GM04504 (cell line): ENCODE measurements at regions not wholly inside any gene's neighbourhood (a gene's known extent, or its start where the extent isn't known, plus 50 kb on each side); places are given as distances from the start of the nearest gene placed in this dataset.

Source experiments
- DNase-seq: peaks from one replicate; pipeline ENCODE4 v3.0.0-alpha.2; 2012; ENCODE audit warnings: low read depth

- DNase-seq = peak; percentile 9
Measured at GRCh38 chr4:128601991-128602695, 207.4 kb upstream of the JADE1 start.

GRCh38 chr4:128600996-128601871 lies 208.3 kb upstream of the JADE1 start:
- DNase-seq = peak; percentile 89

GRCh38 chr4:128600410-128600809 lies 209.1 kb upstream of the JADE1 start:
- no peak for DNase-seq

GRCh38 chr4:128597500-128597899 lies 212.0 kb upstream of the JADE1 start:
- DNase-seq = no peak

GRCh38 chr4:128596853-128597252 lies 212.6 kb upstream of the JADE1 start:
- DNase-seq = no peak

GRCh38 chr4:128596115-128596514 lies 213.4 kb upstream of the JADE1 start:
- DNase-seq = no peak

- no peak for DNase-seq
Measured at GRCh38 chr4:128591482-128591881, 218.0 kb upstream of the JADE1 start.

GRCh38 chr4:128590773-128591172 lies 218.7 kb upstream of the JADE1 start:
- DNase-seq = no peak

- DNase-seq = no peak
Measured at GRCh38 chr4:128590034-128590740, 219.3 kb upstream of the JADE1 start.

GRCh38 chr4:128589384-128589965 lies 220.0 kb upstream of the JADE1 start:
- no peak for DNase-seq

- no peak for DNase-seq
Measured at GRCh38 chr4:128587382-128587781, 222.1 kb upstream of the JADE1 start.

GRCh38 chr4:128583753-128584712 lies 225.5 kb upstream of the JADE1 start:
- DNase-seq = no peak

- no peak for DNase-seq
Measured at GRCh38 chr4:128582427-128582870, 227.1 kb upstream of the JADE1 start.

GRCh38 chr4:128579154-128579853 lies 230.2 kb upstream of the JADE1 start:
- no peak for DNase-seq

GRCh38 chr4:128574706-128575105 lies 234.8 kb upstream of the JADE1 start:
- DNase-seq = no peak

GRCh38 chr4:128573781-128574508 lies 235.6 kb upstream of the JADE1 start:
- DNase-seq = peak; percentile 44

- DNase-seq = no peak
Measured at GRCh38 chr4:128572778-128573241, 236.7 kb upstream of the JADE1 start.

GRCh38 chr4:128571747-128572146 lies 237.8 kb upstream of the JADE1 start:
- DNase-seq = peak; percentile 66

GRCh38 chr4:128570387-128570975 lies 239.0 kb upstream of the JADE1 start:
- DNase-seq = no peak
